NCI-H748 (cell line): ENCODE measurements at regions not wholly inside any gene's neighbourhood (a gene's known extent, or its start where the extent isn't known, plus 50 kb on each side); places are given as distances from the start of the nearest gene placed in this dataset.
"Not testable (repeated sequence)": the region's sequence is repeated elsewhere in the genome, so short reads cannot be mapped to it uniquely, and the experiment has no call there.

ENCODE experiments used
- DNase-seq: peaks from one replicate; lab custom pipeline; 2025; ENCODE audit not compliant: unreplicated experiment; lab: John Stamatoyannopoulos, UW

- DNase-seq, result no peak
Measured at GRCh38 chr13:21910546-21910945, 239.7 kb downstream of the FGF9 start.

DNA sequence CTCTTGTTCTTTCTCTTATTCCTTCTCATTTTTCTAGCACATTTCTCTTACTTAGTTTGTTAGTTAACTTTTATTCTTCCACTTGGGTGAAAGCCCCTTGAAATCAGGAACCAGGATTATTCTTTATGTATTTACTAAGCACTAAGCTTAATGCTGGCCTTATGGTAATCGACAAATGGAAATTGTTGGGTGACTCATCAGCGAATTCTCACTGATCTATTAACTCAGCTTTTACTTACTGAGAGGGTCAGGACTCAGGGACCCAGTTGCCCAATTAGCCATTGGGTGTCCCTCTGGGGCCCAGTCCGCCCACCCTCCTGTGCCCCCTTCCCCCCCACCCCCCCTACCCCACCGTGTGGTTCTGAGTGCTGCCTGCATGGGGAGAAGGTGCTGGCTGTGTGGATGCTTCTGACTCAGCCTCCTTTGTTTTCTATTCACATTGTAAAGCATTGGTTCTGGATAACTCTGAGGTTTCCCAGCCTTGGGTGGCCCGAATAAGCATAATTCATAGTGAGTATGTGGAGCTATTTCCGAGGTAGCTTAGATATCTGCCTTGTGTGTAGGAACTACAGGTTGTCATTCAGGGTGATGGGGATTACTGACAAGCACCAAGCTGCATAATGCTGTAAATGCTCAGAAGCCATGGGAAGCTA, 240.9 kb downstream of the FGF9 start:
- no peak for DNase-seq

DNA sequence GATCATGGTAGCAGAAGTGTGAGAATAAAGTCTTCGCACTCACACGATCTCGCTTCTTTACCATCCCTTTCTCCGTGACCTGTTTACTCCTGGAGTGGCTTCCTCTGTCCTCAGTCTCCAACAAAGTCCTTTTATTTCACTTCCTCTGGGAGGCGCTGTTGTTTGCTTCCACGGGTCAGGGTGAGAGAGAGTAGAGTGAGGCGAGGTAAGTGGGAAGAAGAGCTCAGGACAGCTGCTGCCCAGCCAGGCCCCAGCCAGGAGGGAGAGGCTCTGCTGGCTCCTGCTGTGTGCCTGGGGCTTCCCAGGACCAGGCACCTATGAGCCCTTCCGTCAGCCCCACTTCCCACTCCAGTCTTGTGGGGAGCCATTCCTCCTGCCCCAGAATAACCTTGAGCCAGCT, 242.1 kb downstream of the FGF9 start:
- DNase-seq, result peak; percentile 82

DNA sequence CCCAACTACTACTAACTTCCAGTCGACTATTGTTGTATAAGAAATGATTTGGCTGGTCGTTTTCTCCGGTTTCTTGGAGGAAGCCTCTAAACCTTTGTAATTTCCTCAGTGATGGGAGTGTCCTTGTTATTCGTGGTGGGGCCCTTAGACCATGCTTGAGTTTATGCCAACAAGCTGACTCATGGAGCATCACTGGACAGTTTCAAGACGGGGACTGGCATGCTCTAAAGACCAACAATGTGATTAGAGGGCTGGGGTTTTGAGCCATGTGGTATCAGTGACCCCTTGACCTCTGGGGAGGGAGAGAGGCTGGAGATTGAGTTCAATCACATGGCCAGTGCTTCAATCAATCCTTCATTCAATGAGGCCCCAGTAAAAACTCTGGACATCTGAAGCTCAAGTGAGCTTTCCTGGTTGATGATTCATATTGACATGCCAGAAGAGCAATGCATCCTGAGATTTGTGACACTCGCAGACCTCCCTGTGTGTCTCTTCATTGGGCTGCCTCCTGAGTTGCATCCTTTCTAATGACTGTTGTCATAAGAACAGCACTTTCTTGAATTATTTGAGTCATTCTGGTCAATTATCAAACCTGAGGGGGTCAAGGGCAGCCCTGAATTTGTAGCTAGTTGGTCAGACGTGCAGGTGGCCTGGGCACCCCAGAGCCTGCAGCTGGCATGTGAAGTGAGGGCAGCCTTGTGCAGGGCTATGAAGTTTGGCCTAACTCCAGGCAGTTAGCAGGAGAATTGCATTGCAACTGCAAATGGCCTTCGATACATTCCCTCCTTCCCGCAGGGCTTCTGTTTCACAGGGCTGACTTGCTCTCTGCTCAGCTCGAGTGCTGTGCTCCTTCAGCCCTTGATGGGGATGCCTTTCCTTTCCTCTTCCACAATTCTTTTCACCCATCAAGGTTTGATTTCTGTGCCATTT, 246.5 kb downstream of the FGF9 start:
- no peak for DNase-seq

DNA sequence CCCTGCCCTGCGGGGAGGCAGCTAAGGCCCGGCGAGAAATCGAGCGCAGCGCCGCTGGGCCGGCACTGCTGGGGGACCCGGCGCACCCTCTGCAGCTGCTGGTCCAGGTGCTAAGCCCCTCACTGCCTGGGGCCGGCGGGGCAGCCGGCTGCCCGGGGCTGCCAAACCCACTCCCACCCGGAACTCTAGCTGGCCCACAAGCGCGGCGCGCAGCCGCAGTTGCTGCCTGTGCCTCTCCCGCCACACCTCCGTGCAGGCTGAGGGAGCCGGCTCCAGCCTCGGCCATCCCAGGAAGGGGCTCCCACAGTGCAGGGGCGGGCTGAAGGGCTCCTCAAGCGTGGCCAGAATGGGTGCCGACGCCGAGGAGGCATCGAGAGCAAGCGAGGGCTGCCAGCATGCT, 249.9 kb downstream of the FGF9 start:
- not testable (repeated sequence) for DNase-seq

- no peak for DNase-seq
Measured at GRCh38 chr13:21924958-21925357, 254.1 kb downstream of the FGF9 start.

- DNase-seq, result no peak
Measured at GRCh38 chr13:21925720-21926119, 254.8 kb downstream of the FGF9 start.

DNA sequence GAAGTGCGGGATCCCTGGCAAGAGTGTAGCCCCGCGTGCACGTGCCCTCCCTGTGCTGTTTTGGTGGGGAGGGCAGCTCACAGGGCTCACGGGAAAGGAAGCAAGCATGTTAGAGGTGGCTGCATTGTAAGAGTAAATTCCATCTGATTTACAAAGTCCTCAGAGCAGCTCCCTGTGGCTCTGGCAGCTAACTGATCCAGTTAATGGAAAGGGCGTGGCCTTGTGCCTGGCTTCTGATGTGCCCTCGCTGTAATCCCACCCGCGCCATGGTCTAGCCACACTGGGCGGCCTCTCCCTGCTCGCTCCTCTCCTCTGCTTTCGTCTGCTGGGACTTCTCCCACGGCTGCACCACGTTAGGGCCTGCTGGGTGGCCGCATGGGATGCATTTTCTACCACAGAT, 258.5 kb downstream of the FGF9 start:
- DNase-seq, result peak; percentile 53

DNA sequence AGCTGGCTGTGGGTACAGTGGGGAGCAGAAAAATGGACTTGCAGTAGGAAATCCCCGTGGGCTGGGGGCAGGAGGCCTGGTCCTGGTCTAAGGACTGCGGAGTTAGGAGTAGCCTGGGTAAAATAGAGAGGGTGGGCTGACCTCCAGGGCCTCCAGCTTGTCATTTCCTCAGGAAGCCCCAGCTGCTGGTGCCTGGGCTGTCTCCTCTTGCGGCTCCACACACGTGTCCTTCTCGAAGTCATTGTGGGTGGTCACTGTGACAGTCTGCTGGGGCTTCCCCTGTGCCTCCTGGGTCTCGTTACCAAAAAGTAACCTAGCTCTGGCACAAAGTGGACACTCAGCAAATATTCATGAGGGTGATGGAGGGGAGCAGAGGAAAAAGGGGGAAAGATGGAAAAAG, 259.7 kb downstream of the FGF9 start:
- no peak for DNase-seq

DNA sequence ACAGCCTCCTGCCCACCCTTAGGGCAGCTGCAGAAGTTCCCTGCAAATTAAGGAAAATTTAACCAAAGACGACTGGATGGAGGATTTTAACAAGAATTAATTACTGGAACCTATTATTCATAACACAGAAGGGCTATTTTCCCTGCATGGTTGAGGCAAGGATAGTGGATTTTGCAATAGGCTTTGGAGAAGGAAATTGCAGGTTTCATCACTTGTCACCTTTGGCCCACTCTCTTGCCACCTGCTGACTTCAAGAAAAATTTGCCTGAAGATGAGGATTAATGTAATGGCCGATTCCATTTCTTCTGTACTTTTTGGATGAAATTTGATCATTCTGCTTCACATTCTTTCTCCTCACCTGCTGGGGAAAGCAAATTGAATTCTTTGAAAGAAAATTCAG, 261.7 kb downstream of the FGF9 start:
- no peak for DNase-seq

DNA sequence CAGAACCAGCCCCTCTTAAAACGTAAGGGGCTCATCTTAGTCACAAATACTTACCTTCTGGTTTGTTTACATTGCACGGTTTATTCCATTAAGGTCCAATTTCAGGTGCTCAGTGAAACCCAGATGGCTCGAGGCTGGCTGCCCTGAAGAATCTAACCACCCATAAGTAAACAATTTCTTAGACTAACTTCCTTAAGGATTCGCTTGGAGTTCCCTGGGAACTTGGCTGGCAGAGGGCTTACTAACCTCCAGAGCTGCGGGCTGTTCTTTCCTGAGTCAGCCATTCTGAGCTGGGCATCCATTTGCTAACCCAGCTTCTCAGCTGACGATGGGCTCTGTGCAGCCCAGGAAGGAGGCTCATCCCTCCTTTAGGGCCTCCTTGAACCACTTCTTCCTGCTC, 262.1 kb downstream of the FGF9 start:
- no peak for DNase-seq

DNA sequence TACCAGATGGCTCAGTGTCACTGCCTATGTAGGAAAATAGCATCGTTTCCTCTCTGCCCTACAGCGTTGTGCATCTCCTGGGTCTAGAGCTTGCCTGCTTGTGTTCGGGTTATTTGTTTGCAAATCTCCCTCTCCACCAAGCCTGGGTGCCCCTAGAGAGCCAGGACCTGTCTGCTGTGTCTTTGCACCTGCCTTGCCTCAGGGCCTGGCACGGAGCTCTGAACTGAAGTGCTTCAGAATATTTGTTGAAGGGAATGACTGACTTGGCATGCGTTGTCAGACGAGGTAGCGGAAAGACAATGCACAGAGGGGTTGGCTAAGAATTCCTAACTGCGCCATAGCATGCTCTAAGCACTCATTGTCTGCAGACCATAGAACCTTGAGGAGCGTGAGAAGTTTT, 263.4 kb downstream of the FGF9 start:
- peak; percentile 93 for DNase-seq

DNA sequence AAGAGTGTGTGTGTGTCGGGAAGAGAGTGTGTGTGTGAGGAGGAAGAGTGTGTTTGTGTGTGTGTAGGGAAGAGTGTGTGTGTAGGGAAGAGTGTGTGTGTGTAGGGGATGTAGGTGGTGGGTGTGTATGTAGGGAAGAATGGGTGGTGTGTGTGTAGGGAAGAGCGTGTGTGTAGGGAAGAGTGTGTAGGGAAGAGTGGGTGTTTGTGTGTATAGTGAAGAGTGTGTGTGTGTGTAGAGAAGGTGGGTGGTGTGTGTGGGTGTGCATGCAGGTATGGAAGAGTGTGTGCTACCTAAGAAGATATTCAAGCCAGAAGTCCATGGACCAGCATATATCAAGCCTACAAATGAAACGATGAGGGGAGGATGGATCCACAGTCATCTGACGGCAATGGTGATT, 265.8 kb downstream of the FGF9 start:
- DNase-seq, result no peak

- DNase-seq, result peak; percentile 22
Measured at GRCh38 chr13:21938168-21938567, 267.3 kb downstream of the FGF9 start.

- no peak for DNase-seq
Measured at GRCh38 chr13:21938636-21939035, 267.8 kb downstream of the FGF9 start.

GRCh38 chr13:21942061-21942460, 271.2 kb downstream of the FGF9 start:
- DNase-seq, result no peak

DNA sequence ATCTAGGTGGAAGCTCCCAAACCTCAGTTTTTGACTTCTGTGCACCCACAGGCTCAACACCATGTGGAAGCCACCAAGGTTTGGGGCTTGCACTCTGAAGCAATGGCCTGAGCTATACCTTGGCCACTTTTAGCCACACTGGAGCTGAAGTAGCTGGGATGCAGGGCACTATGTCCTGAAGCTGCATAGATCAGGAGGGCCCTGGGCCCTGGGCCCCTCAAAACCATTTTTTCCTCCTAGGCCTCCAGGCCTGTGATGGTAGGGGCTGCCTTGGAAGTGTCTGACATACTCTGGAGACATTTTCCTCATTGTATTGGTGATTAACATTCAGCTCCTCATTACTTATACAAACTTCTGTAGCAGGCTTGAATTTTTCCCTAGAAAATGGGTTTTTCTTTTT, 273.7 kb downstream of the FGF9 start:
- DNase-seq, result no peak

- no peak for DNase-seq
Measured at GRCh38 chr13:21945195-21945594, 274.3 kb downstream of the FGF9 start.

DNA sequence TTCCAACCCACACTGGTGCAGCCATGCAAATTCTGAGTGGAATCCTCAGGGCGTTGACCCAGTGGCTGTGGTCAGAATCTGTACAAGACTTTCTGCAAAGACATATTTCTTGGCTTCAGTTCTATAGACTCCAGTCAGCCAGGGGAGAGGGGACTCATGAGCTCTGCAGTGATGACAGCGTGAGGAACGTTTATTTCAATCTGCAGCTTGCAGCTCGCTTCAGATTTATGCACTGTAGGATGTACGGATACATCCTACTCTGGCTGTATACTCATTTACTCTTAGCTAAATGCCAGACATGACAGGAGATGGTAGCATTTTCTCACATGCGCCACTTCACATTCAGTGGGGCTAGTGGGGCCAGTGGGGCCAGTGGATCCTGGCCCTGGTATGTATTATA, 276.1 kb downstream of the FGF9 start:
- no peak for DNase-seq

- peak; percentile 44 for DNase-seq
Measured at GRCh38 chr13:21948769-21949474, 278.0 kb downstream of the FGF9 start.

GRCh38 chr13:21949818-21950429, 279.1 kb downstream of the FGF9 start:
- DNase-seq, result peak; percentile 93
